ENCODE measurements at regions not wholly inside any gene's neighbourhood (a gene's known extent, or its start where the extent isn't known, plus 50 kb on each side); places are given as distances from the start of the nearest gene placed in this dataset.

- DNase-seq: no peak
These were observed 252.3 kb upstream of the LRTM1 start for GRCh38 chr3:55180161-55180560.

GRCh38 chr3:55178336-55178735 is 250.5 kb upstream of the LRTM1 start:
- DNase-seq: no peak

DNA sequence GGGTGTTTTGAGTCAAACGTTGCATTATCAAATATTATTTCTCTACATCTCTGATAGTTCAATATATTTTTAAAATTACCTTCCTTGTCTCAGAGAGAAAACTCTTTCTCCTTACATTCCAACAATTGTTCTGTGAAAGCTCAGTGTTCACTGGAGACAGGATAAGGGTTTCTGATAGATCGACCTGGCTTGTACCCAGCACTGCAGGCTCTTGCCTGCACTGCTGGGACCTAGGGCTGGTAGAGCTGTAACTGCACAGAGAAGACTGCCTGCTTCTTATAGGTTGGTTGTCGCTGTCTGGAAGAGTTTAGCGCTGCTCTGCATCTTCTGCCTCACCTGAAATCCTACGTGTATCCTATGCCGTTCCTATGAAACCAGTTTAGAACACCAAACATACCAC is 249.9 kb upstream of the LRTM1 start:
- DNase-seq: no peak

GRCh38 chr3:55175423-55175822 is 247.6 kb upstream of the LRTM1 start:
- no peak for DNase-seq

DNA sequence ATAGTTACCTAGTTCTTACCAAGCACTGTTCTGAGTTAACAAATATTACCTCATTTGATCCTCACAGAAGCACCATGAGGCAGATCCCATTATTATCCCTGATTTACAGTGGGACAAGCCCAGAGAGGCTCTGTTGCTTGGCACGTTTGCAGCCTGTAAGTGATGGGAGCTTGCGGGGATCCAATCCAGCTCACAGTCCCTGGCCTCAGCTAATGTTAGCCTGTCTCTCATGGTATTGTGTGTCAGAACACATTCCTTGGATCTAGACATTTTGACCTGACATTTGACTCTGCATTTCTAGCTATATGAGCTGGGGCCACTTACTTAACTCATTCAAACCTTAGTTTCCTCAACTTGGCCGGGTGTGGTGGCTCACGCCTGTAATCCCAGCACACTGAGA is 246.9 kb upstream of the LRTM1 start:
- DNase-seq: no peak

- no peak for DNase-seq
These were observed 245.6 kb upstream of the LRTM1 start for GRCh38 chr3:55173504-55173903.

DNA sequence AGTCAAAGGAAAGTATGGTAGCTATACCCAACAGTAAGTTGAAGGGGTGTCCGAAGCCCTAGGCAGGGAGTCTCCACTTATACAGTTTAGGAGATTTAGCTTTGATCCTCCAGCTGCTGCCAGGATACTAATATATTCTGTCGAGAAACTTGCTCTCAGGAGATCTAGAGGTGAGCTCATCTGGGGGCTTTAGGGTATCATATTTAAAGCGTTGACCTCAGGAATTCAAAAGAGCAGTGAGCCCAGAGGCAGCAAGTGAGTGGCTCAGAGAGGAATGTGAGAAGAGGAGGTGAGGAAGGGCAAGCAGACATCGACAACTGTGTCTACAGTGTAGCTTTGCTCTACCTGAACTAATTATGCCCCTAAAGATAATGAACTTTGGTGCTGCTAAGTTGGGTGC is 245.1 kb upstream of the LRTM1 start:
- no peak for DNase-seq

DNA sequence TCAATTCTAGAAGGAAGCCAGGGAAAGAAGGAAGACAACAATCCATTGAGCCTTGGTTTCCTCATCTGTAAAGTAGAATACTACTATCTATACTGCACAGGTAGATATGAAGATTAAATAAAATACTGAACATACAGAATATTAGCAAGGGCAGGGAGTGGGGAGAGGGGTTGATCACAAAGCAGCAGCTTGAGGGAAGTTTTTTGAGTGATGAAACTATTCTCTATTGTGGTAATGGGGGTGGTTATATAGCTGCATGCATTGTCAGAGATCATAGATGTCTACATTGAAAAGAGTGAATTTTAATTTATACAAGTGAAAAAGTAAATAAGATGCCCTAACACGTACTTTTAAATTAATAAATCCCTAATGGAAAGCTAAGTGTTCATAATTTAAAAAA is 242.6 kb upstream of the LRTM1 start:
- DNase-seq: no peak

DNA sequence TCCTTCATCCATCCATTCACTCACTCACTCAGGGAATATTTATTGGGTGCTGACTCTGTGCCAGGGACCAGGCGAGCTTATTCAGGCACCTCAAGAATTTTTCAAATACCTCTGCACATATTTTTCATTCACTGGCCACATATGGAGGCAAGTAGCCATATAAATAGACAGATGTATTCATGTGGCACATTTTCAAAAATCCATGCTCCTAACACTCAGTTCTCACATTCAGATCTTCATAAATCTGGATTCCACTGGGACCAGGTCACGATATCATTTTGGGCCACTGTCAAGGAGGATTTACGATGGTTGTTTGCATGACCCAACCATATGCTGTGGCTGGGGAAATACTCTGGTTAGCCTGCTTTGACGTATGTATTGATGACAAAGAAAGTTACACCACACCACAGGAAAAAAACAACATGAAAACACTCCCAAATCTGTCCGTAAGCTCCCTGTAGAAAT is 241.8 kb upstream of the LRTM1 start:
- DNase-seq: no peak

DNA sequence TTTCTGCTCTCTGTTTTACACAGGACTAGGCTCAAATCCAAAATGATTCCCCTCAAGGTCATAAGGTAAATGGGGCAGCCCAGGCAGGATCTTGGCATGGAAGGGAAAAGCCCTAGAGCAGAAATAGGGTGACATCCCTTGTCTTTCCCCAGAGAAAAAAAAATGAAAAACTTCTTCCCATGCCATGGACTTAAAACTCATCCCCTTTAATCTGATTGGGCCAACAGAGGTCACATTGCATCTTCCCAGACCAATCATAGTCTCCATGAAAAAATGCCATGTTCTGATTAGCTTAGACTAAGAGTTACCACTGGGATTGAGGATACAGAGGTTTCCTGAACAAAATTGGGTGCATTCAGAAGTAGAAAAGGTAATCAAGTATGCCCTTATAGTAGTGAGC is 241.3 kb upstream of the LRTM1 start:
- no peak for DNase-seq

DNA sequence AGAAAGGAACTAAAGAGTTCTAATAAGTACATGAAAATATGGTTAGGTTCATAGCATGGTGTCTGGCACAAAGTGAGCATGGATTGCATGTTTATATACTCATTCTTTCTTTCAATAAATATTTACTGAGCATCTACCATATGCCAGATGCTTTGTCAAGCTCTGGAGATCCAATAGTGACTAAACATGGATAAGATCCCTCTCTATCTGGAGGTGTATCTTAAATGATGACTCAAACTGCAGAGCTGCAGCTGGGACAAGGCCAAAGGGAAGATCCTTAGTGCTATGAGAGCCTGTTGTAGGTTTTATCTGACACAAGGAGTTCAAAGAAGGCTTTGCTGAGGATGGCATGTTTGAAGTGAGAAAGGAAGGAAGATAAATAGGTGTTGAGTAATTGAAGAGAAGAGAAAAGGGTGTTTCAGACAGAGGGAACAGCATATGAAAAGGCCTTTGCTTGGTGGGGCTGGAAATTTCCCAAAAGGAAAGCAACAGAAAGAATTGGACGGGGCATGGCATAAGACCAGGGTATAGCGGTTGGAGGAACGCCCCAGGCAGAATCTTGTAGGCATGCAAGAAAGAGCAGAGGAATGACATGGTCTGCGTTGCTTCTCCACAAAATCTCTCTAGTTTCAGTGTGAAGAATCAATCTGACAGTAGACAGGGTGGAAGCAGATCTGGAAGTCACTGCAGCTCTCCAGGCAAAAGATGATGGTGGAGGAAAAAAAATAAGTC is 239.9 kb upstream of the LRTM1 start:
- no peak for DNase-seq

GRCh38 chr3:55166576-55167555 is 239.0 kb upstream of the LRTM1 start:
- DNase-seq: no peak

- no peak for DNase-seq
These were observed 238.0 kb upstream of the LRTM1 start for GRCh38 chr3:55165704-55166405.

DNA sequence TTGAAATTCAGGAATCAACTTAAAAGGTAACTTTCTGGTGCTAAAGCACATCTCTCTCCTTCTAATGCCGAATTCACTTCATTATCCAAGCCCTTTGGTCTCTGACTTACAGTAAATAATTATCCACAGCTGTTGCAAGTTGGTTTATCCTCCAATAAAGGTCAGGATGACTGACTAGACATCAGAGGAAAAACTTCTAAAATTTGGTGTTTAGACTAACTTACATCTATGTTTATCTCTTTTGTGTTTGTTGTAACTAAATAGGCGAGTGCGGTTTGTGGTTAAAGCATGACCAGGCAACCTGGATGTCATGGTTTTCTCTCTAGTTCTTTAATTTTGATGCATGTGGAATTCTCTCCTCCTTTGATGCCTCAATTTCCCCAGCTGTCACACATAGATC is 237.4 kb upstream of the LRTM1 start:
- no peak for DNase-seq

DNA sequence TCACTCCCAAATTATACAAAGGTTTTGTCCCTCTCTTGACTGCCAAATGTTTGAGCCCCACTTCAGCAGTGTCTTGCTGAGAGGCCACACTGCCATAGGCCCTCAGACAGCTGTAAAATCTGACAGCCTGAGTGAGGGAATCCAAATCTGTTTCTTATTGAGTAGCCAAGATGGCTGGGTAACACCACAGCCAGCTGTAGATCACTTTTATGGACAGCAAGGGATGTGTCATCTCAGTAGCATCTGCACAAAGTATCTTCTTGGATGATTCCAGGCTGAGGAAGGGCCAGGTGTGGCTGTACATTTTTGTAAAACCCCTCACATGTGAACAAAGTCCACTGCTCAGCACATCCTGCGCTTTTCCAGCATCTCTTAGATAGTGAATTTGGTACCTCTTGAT is 237.0 kb upstream of the LRTM1 start:
- DNase-seq: no peak

DNA sequence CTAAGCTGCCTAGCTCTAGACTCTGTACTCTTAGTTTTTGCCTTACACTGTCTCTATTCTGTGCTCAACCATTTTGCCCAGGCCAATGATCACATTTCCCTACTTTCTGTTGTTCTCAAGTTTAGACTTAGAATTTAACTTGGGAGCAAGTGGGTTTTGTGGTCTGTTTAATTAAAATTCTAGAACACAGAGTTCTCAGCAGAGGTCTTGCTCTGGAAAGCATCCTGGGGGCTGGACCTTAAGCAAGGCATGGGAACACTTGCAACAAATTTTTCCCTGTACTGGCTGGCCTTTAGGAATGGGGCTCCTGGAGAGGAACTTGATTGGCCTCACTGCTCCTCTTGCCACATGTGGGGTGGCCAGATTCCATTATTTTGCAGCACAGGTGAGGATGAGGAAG is 236.3 kb upstream of the LRTM1 start:
- no peak for DNase-seq

- DNase-seq: no peak
These were observed 235.6 kb upstream of the LRTM1 start for GRCh38 chr3:55163421-55163820.

DNA sequence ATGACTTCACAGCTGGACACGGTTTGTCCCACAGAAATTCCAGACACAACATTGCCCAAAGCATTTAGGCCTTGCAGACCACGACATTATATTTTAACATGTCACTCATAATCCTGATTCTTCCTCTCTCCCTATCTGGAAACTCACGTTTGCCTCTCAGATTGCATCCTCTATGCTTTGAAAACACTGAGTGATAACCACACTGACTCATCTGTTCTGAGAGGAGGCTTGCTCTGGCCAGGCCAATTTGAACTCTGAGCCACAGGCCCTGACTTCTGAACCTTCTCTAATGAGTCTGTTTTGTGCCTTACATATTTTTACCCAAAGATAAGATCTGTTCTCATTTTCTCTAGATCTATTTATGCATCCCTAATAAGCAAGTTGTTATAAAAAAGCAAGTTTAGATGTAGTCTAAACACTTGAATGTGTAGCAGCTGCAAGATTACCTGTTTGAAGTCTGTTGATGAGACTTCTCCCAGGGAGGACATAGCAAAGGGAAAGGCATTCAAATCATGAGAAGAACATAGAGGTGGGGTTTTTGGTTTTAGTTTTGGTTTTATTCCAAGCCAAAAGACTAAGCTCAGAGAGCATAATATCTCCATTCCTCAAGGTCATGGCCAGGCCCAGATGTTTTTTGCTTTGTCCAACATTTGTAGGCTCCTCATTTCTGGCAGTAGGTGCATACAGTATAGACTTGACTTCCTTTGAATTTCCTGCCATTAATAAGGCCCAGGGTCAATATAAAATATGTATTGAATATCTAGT is 234.4 kb upstream of the LRTM1 start:
- DNase-seq: no peak

DNA sequence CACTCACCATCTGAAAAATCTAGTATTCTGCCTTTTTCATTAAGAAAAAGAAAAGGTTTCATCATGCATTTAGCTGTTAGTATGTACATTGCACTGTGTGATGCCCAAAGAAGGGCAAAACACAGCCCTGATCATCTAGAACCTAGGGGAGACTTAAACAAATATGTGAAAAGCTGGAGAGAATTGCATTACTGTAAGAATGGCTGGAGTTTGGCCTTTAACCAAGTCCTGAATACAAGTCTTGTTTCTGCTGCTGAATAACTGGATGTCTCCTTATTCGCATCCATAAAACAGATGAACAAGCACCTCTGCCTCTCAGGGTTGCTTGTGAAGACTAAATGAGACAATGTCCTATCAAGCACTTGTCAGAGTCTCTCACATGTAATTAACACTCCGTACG is 233.4 kb upstream of the LRTM1 start:
- DNase-seq: no peak

DNA sequence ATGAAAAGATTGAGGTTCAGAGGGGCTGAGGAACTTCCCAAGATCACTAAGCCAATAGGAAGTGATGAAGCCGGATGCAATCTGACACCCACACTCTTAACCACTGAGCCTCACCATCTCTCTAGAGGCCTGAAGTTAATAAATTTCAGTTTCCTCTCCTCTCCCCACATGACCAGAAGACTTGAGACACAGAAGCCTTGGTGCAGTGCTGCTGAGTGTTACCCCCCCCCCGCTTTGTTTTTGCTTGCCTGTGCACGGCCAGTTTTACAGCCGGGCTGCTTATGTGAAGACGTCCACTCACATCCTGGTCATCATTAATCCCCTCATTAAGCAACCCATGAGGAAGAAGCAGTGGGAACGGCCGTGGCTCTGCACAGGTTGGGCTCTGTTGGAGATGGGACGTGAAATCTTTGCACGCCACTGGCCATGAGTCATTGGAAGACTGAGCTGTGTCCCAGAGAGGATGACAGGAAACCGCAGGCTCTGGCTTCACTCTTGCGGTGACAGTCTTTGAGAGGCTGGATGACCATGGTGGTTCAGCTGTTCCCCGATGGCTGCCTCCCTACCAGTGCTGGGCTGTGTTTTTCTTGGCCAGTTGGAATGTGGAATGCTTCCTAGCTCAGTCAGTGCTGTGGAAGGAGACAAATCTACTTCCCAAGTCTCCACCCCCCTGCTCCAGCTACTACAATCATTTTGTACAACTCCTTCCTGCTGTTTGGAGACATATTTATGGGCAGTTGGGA is 232.6 kb upstream of the LRTM1 start:
- no peak for DNase-seq

DNA sequence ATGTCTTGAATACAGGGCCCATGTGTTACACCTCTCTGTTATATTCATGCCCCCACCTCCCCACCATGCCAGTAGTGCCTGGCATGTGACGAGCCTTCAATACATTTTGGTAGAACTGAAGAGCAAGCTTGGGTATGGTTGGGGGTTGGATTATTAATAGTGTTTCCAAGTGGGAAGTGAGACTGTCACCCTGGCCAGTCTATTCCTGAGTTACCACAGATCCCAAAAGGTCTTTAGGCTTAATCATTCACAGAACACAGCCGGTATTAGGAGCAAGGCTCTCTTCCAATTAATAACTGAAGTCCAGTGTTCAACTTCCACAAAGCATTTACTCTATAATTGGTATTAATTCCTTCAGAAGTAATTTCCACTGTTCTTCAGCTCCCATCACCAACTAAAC is 231.9 kb upstream of the LRTM1 start:
- DNase-seq: no peak

Measured in hypothalamus (tissue), 51 donors.